D721Med (cell line): ENCODE measurements at regions not wholly inside any gene's neighbourhood (a gene's known extent, or its start where the extent isn't known, plus 50 kb on each side); places are given as distances from the start of the nearest gene placed in this dataset.

ENCODE experiments used
- DNase-seq: peaks from one replicate; pipeline ENCODE4 v3.0.0; 2011; ENCODE audit warnings: low spot score; ENCODE audit not compliant: insufficient read length
- FAIRE-seq: peaks from 2 replicates; lab custom pipeline; 2011; peaks lifted over from hg19 to GRCh38; lab: Jason Lieb, UNC
- TF ChIP-seq, protein P1 (sequence below): IDR thresholded peaks from 2 replicates; pipeline ENCODE4 v1.5.1; 2012; ENCODE audit warnings: mild to moderate bottlenecking, control low read depth; ENCODE audit not compliant: insufficient read depth; ENCODE audit errors: missing control alignments

DNA sequence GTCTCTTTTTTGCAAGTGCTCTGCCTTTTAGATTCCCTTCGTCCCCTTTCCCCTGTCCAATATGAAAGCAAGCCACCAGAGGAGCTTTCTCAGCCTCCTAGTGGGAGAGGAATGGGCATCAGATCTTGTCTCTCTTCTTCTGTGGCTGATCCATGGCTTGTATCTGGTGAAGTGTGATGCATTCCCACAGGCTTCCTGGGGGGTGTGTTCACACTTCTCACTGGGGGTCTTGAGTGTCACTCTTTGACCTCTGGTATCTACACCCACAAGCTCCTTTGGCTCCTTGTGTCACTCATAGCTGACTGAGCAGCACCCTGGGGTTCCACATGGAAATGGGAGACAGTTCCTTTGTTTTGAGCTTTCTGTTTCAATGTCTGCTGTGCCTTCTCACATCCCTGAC lies 411.5 kb downstream of the GADD45G start:
- no peak for DNase-seq
- FAIRE-seq, result no peak
- TF ChIP-seq, protein P1, sequence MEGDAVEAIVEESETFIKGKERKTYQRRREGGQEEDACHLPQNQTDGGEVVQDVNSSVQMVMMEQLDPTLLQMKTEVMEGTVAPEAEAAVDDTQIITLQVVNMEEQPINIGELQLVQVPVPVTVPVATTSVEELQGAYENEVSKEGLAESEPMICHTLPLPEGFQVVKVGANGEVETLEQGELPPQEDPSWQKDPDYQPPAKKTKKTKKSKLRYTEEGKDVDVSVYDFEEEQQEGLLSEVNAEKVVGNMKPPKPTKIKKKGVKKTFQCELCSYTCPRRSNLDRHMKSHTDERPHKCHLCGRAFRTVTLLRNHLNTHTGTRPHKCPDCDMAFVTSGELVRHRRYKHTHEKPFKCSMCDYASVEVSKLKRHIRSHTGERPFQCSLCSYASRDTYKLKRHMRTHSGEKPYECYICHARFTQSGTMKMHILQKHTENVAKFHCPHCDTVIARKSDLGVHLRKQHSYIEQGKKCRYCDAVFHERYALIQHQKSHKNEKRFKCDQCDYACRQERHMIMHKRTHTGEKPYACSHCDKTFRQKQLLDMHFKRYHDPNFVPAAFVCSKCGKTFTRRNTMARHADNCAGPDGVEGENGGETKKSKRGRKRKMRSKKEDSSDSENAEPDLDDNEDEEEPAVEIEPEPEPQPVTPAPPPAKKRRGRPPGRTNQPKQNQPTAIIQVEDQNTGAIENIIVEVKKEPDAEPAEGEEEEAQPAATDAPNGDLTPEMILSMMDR, result no peak

DNA sequence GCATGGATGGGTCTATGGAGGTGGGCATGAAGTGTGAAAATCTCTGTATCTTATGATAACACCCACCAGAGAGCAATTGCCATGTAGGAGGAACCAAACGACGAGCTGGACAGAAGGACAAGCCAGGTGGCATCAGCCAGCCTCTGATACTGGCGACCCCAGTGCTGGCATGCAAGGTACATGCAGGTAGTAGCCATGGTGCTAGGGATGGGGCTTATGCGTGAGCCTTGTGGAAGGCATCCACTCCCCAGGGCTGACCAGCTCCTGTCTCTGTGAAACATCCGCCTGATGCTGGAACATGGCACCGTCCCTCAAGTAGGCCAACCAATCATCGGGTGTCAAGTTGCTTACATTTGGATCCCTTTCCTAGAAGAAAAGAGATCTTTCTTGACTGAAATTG lies 412.9 kb downstream of the GADD45G start:
- DNase-seq (no peak), FAIRE-seq (no peak)
- TF ChIP-seq, protein P1, result no peak

DNA sequence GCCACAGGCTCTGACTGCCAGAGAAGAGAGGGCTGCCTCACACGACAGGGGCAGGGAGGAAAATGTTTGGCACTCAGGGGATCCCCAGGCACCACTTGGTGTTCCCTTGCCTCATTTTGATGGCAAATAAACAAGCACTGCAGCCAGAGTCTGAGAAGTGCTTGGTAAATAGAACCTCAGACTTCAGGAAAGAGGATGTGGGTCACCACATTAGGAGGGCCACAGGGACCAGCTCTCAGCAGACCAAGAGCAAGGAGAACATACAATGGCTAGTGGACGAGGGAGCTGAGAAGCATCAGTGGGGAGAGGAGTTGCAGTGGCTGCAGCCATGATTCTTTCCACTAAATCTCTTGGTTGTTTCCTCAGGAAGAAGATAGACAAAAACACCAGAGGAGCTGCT lies 413.9 kb downstream of the GADD45G start:
- FAIRE-seq (no peak), DNase-seq (no peak)
- TF ChIP-seq, protein P1, result no peak

DNA sequence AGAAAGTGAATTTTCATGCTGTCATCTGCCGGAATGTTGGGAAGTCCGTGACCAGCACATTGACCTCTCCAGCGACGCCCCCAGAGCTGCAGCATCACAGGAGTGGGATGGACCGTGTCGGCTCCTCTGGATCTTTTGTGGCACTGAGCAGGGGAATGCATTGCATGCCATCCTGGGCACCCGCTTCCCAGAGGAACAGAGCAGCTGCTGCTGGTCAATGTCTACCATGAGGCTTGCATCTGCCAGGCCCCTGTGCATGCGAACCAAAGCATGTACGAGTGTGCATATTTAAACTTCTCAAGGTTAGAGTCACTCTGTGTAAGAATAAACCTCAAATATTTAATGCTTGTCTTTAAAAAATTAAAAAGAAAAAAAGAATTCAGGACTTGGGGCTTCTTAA lies 414.8 kb downstream of the GADD45G start:
- TF ChIP-seq, protein P1, result no peak
- DNase-seq (no peak), FAIRE-seq (no peak)

DNA sequence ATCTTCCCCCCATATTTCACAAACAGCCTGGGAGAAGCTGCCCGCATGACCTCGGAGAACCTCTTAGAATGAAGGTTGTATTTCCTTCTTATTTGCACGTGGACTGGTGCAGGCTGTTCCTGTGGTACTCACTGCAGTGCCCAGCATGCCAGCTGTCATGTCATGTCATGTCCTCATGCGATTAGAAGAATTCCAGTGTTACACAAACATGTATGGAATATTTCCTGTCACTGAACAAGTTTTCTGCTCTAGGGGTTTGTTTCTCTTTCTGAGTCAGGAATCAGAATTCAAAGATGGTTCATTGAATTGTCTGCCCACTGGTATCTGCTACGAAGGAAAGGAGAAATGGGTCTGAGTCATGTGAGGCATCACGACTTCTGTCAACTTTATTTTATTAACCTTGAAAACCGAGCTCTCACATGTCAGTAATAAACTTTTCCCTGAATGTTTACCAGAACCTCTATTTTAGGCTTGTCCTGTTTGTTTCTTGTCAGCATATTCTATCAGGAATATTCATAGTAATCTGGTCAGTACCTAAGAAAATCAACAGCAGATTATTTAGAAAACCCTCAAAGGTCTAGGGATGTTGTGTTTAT lies 415.6 kb downstream of the GADD45G start:
- TF ChIP-seq, protein P1, result no peak
- FAIRE-seq (no peak), DNase-seq (no peak)

DNA sequence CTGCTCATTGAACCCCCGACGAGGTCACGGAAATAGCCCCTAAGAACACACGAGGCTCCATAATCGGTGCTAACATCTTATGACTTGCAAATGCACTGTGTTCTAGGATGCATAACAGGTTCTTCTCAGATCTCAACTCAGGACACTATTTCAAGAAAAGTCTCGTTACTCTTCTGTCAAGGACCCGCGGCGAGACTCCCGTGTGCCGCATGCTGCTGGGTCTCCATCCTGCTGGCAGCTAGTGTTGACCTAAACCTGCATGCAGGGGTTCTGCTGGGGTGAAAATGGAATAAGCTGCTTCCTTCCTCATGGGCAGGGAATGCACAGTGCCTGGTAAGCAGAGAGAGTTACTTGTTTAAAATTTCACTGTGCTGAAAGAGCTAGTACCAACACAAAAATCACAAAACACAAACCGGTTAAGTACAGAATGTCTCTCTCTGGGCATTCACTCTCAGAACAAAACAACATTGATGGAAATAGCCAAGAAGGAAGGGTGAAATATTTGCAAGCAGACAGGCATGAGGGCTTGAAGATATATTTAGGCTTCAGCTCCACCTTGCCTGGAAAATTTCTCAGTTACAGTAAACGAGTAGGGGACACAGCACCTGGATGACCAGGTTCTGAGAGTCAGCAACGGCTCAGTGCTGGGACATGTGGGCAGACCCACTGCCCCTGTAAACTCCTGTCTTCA lies 416.5 kb downstream of the GADD45G start:
- DNase-seq (no peak), FAIRE-seq (no peak)
- TF ChIP-seq, protein P1, result no peak

DNA sequence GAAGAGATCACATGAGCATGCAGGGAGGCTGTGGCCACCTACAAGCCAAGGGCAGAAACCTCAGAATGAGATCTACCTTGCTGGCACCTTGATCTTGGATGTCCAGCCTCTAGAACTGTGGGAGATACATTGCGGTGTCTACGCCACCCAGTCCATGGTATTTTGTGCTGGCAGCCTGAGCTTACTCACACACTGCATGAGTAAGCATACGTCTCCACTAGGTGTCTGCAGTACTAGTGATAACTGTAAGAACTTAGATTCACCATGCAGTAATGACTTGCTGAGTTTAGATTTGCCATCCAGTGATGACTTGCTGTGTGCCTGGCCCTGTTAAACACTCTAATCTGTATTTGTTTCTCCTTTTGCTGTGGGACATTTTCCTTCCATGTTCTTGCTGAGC lies 417.7 kb downstream of the GADD45G start:
- no peak for DNase-seq
- TF ChIP-seq, protein P1, result no peak
- FAIRE-seq, result no peak
